DND-41 (cell line): ENCODE measurements at regions not wholly inside any gene's neighbourhood (a gene's known extent, or its start where the extent isn't known, plus 50 kb on each side); places are given as distances from the start of the nearest gene placed in this dataset.

Source experiments
- CTCF ChIP-seq: IDR thresholded peaks from 2 replicates; pipeline ENCODE4 v1.5.1; 2012; ENCODE audit warnings: borderline replicate concordance, low read length, moderate library complexity, mild to moderate bottlenecking; ENCODE audit not compliant: poor library complexity, severe bottlenecking; ENCODE audit errors: extremely low read depth
- EZH2 ChIP-seq: IDR thresholded peaks from 3 replicates; pipeline ENCODE4 v1.6.1; 2012; ENCODE audit warnings: borderline replicate concordance, low read depth, mild to moderate bottlenecking, moderate library complexity, low read length, inconsistent platforms; ENCODE audit not compliant: severe bottlenecking

GRCh38 chr6:144901412-144901811, 616.3 kb downstream of the UTRN start:
- TF ChIP-seq CTCF: no peak
- no peak for TF ChIP-seq EZH2
